Astrocyte (in vitro differentiated cells and primary cell): ENCODE measurements at regions not wholly inside any gene's neighbourhood (a gene's known extent, or its start where the extent isn't known, plus 50 kb on each side); places are given as distances from the start of the nearest gene placed in this dataset.
A peak's percentile ranks its signal among the peaks of the same experiment; 100 is the strongest.

Source experiments
- EZH2 ChIP-seq: IDR thresholded peaks from 2 replicates; pipeline ENCODE4 v1.6.1; 2012; ENCODE audit warnings: mild to moderate bottlenecking, low read length, inconsistent platforms; ENCODE audit not compliant: insufficient read depth
- TF ChIP-seq, protein P1 (sequence below): IDR thresholded peaks from 2 replicates; pipeline ENCODE4 v1.5.1; 2011; ENCODE audit warnings: low read depth, mild to moderate bottlenecking, inconsistent platforms, low read length, moderate library complexity; ENCODE audit not compliant: insufficient read depth

DNA sequence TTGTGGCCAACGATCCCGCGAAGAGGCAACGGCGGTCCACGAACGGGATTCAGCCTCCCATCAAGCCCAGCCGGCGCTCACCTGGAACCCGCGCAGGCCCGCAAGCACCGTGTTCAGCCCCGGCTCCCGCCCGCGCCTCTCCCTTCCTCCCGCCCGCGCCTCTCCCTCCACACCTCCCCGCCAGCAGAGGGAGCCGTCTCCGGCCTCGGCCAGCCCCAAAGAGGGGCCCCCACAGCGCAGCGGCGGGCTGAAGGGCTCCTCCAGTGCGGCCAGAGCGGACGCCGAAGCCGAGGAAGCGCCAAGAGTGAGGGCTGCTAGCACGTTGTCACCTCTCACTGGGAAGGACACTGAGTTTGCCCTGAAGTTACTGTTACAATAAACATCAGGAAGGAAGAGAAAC lies 55.3 kb upstream of the LAPTM4A start:
- TF ChIP-seq, protein P1, sequence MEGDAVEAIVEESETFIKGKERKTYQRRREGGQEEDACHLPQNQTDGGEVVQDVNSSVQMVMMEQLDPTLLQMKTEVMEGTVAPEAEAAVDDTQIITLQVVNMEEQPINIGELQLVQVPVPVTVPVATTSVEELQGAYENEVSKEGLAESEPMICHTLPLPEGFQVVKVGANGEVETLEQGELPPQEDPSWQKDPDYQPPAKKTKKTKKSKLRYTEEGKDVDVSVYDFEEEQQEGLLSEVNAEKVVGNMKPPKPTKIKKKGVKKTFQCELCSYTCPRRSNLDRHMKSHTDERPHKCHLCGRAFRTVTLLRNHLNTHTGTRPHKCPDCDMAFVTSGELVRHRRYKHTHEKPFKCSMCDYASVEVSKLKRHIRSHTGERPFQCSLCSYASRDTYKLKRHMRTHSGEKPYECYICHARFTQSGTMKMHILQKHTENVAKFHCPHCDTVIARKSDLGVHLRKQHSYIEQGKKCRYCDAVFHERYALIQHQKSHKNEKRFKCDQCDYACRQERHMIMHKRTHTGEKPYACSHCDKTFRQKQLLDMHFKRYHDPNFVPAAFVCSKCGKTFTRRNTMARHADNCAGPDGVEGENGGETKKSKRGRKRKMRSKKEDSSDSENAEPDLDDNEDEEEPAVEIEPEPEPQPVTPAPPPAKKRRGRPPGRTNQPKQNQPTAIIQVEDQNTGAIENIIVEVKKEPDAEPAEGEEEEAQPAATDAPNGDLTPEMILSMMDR, result peak; percentile 8
- no peak for TF ChIP-seq EZH2
